ENCODE measurements at regions not wholly inside any gene's neighbourhood (a gene's known extent, or its start where the extent isn't known, plus 50 kb on each side); places are given as distances from the start of the nearest gene placed in this dataset.

DNA sequence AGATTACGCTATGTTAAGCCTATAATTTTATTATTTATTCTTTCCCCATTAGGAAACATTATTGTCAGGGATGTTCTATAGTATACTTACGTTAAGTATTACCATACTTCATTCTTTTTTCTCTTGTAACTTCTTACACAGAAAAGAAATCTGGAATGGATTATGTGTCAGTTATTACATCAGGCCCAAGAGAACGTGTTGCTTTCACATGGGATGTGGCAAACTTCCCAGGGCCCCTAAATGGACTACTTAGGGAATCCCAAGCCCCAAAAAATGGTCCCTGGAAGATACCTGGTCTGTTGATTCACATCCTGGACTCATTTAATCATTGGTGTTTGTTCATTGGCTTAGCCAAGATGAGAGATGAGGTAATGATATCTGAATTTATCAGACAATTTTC lies 249.8 kb downstream of the NRIP1 start:
- no peak for TF ChIP-seq POLR2A (IDR thresholded peaks at IDR 0.05)
- TF ChIP-seq, protein P1, sequence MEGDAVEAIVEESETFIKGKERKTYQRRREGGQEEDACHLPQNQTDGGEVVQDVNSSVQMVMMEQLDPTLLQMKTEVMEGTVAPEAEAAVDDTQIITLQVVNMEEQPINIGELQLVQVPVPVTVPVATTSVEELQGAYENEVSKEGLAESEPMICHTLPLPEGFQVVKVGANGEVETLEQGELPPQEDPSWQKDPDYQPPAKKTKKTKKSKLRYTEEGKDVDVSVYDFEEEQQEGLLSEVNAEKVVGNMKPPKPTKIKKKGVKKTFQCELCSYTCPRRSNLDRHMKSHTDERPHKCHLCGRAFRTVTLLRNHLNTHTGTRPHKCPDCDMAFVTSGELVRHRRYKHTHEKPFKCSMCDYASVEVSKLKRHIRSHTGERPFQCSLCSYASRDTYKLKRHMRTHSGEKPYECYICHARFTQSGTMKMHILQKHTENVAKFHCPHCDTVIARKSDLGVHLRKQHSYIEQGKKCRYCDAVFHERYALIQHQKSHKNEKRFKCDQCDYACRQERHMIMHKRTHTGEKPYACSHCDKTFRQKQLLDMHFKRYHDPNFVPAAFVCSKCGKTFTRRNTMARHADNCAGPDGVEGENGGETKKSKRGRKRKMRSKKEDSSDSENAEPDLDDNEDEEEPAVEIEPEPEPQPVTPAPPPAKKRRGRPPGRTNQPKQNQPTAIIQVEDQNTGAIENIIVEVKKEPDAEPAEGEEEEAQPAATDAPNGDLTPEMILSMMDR (IDR thresholded peaks at IDR 0.05) = no peak
- TF ChIP-seq POLR2AphosphoS5 (IDR thresholded peaks at IDR 0.05) = no peak

All from prostate gland (tissue), 2 donors.